Endometrial microvascular endothelial cells (primary cell): ENCODE measurements at regions not wholly inside any gene's neighbourhood (a gene's known extent, or its start where the extent isn't known, plus 50 kb on each side); places are given as distances from the start of the nearest gene placed in this dataset.
"Not testable (repeated sequence)": the region's sequence is repeated elsewhere in the genome, so short reads cannot be mapped to it uniquely, and the experiment has no call there.

Experiments
- in situ Hi-C: cut with HindIII; loops from 2 replicates; pipeline ENCODE4 v1.10.0; 2017; ENCODE audit warnings: low sequenced_read_pairs, low pct_unique_long_range_greater_than_20kb; ENCODE audit errors: inconsistent ontology term

- in situ Hi-C loops = no loop called here
These were observed 194.6 kb upstream of the SAMSN1 start for GRCh38 chr21:14740692-14741091.

GRCh38 chr21:14740116-14740515 is 194.0 kb upstream of the SAMSN1 start:
- in situ Hi-C loops = no loop called here

- in situ Hi-C loops = no loop called here
These were observed 193.5 kb upstream of the SAMSN1 start for GRCh38 chr21:14739590-14739989.

- in situ Hi-C loops = not testable (repeated sequence)
These were observed 192.5 kb upstream of the SAMSN1 start for GRCh38 chr21:14738576-14738975.

- in situ Hi-C loops = no loop called here
These were observed 191.8 kb upstream of the SAMSN1 start for GRCh38 chr21:14737922-14738321.

GRCh38 chr21:14737284-14737691 is 191.2 kb upstream of the SAMSN1 start:
- in situ Hi-C loops = no loop called here

GRCh38 chr21:14736672-14737071 is 190.6 kb upstream of the SAMSN1 start:
- in situ Hi-C loops = no loop called here

- in situ Hi-C loops = no loop called here
These were observed 190.0 kb upstream of the SAMSN1 start for GRCh38 chr21:14736162-14736561.

- in situ Hi-C loops = no loop called here
These were observed 188.7 kb upstream of the SAMSN1 start for GRCh38 chr21:14734833-14735232.

GRCh38 chr21:14734191-14734590 is 188.1 kb upstream of the SAMSN1 start:
- in situ Hi-C loops = no loop called here

- in situ Hi-C loops = no loop called here
These were observed 179.1 kb upstream of the SAMSN1 start for GRCh38 chr21:14725219-14725618.

- in situ Hi-C loops = no loop called here
These were observed 176.8 kb upstream of the SAMSN1 start for GRCh38 chr21:14722841-14723483.

GRCh38 chr21:14720237-14720636 is 174.1 kb upstream of the SAMSN1 start:
- in situ Hi-C loops = no loop called here

GRCh38 chr21:14718951-14719350 is 172.8 kb upstream of the SAMSN1 start:
- in situ Hi-C loops = no loop called here

- in situ Hi-C loops = no loop called here
These were observed 170.8 kb upstream of the SAMSN1 start for GRCh38 chr21:14716761-14717396.

- in situ Hi-C loops = no loop called here
These were observed 167.0 kb upstream of the SAMSN1 start for GRCh38 chr21:14713109-14713508.

- in situ Hi-C loops = no loop called here
These were observed 166.1 kb upstream of the SAMSN1 start for GRCh38 chr21:14712121-14712715.

- in situ Hi-C loops = no loop called here
These were observed 165.2 kb upstream of the SAMSN1 start for GRCh38 chr21:14711287-14711686.

- in situ Hi-C loops = no loop called here
These were observed 161.5 kb upstream of the SAMSN1 start for GRCh38 chr21:14707511-14708020.
